Tibial nerve (tissue), 4 donors: ENCODE measurements at regions not wholly inside any gene's neighbourhood (a gene's known extent, or its start where the extent isn't known, plus 50 kb on each side); places are given as distances from the start of the nearest gene placed in this dataset.

Experiments
- EP300 ChIP-seq, 2 donors: sonication (generic); formaldehyde crosslinking; IDR thresholded peaks; one replicate each; pipeline ENCODE4 v1.6.1; 2017; ENCODE audit warnings: antibody characterized with exemption in 2 of 2, mild to moderate bottlenecking in 1 of 2
- POLR2A ChIP-seq, 2 donors: fragments of 450-650 bp; IDR thresholded peaks; one replicate each; pipeline ENCODE4 v1.6.1; 2017; ENCODE audit warnings: antibody characterized with exemption in 2 of 2, mild to moderate bottlenecking in 2 of 2, moderate library complexity in 2 of 2
- TF ChIP-seq, protein P1 (sequence below), 5 experiments: fragments of 200-600 bp in 3 of 5; fragments of 450-650 bp in 2 of 5; sonication (generic) in 3 of 5; IDR thresholded peaks; one replicate each; pipeline ENCODE4 v1.5.1; 2016 to 2019; ENCODE audit warnings: antibody characterized with exemption in 5 of 5, mild to moderate bottlenecking in 3 of 5, moderate library complexity in 2 of 5

DNA sequence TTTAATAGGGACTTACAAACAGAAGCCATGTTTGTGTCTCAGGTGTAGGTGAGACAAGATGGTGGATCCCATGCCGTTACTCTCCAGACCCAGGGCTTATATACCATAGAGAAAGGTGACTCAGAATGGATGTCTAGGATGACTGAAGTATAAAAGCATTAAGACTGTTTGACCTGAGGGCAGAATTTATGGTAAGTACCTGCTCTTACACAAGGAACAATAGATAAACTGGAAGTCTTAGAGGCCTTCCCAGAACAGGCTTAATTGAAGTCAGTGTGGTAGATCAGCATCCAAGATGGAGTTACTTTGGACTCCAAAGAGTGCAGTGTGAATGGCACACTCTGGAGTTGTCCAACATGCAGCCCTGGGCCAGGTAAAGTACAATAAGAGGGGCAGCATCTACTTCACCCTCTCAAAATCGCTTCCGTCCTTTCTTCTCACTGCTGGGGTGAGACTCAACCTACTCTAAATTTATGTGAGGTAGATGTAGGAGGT is 387.0 kb upstream of the DDI1 start:
- TF ChIP-seq, protein P1, sequence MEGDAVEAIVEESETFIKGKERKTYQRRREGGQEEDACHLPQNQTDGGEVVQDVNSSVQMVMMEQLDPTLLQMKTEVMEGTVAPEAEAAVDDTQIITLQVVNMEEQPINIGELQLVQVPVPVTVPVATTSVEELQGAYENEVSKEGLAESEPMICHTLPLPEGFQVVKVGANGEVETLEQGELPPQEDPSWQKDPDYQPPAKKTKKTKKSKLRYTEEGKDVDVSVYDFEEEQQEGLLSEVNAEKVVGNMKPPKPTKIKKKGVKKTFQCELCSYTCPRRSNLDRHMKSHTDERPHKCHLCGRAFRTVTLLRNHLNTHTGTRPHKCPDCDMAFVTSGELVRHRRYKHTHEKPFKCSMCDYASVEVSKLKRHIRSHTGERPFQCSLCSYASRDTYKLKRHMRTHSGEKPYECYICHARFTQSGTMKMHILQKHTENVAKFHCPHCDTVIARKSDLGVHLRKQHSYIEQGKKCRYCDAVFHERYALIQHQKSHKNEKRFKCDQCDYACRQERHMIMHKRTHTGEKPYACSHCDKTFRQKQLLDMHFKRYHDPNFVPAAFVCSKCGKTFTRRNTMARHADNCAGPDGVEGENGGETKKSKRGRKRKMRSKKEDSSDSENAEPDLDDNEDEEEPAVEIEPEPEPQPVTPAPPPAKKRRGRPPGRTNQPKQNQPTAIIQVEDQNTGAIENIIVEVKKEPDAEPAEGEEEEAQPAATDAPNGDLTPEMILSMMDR (IDR thresholded peaks at IDR 0.05) = no peak
- TF ChIP-seq EP300 (IDR thresholded peaks at IDR 0.05) (no peak), POLR2A (IDR thresholded peaks at IDR 0.05) (no peak)
